ENCODE measurements at regions not wholly inside any gene's neighbourhood (a gene's known extent, or its start where the extent isn't known, plus 50 kb on each side); places are given as distances from the start of the nearest gene placed in this dataset.
"Not testable (repeated sequence)": the region's sequence is repeated elsewhere in the genome, so short reads cannot be mapped to it uniquely, and the experiment has no call there.

- DNase-seq, result no peak
These were observed 607.4 kb upstream of the TBL1XR1 start for GRCh38 chr3:177804646-177805045.

DNA sequence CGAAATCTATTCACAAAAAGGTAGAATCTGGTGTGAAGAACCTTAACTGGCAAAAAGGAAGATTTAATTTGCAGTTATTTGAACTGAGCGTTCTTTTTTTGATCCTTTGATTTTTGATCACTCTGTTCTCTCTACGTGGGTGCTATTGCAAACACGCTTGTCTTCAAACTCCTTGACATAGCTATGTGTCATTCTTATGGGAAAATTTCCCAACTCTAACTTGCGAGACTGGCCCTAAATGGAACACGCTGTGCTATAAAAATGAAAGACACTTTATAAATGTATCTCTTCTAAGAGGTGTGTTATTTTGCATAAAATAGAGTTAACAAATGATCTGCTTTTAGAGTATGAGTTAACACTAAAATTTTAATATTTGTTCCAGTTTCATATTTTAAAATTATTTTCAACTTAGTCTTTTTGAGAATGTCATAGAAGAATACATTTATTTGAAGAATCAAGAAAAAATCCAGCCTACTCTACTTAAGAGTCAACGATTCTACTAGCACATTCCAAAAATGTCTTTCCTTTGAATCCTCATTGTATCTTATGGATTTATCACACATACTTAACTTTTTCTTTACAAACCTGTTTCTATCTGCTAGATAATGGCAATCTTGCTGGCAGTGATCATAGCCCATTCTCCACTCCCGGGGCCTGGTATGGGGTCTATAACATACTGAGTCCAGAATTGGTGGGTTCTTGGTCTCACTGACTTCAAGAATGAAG lies 610.0 kb upstream of the TBL1XR1 start:
- no peak for DNase-seq

DNA sequence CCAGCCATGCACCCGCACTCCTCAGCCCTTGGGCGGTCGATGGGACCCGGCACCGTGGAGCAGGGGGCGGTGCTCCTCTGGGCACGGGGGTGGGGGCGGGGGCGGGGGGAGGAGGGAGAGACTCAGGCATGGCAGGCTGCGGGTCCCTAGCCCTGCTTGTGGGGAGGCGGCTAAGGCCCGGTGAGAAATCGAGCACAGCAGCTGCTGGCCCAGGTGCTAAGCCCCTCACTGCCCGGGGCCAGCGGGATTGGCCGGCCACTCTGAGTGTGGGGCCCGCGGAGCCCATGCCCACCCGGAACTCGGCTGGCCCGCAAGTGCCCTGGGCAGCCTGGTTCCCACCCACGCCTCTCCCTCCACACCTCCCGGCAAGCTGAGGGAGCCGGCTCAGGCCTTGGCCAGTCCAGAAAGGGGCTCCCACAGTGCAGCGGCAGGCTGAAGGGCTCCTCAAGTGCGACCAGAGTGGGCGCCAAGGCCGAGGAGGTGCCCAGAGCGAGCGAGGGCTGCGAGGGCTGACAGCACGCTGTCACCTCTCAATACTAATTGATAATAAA lies 611.7 kb upstream of the TBL1XR1 start:
- DNase-seq, result not testable (repeated sequence)

GRCh38 chr3:177810162-177810623 lies 612.9 kb upstream of the TBL1XR1 start:
- no peak for DNase-seq

DNA sequence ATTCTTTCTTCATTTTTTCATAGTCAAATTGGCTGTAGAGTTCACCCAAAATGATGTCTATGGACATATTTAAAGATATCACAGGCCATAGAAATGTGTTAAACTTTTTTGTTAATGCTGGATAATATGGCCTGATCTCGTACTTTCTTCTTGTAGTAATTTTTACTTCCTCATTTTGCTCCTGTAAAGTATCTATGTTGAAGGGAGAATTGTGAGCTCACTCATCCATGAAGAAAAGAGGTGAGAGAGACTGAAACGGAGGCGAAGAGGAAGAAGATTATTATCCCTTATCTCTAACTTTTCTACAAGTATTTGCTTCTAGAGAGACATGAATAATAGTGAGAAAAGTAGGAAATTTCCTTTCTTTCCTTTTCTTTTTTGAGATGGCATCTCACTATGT lies 613.8 kb upstream of the TBL1XR1 start:
- DNase-seq, result no peak

- no peak for DNase-seq
These were observed 614.6 kb upstream of the TBL1XR1 start for GRCh38 chr3:177811835-177812234.

DNA sequence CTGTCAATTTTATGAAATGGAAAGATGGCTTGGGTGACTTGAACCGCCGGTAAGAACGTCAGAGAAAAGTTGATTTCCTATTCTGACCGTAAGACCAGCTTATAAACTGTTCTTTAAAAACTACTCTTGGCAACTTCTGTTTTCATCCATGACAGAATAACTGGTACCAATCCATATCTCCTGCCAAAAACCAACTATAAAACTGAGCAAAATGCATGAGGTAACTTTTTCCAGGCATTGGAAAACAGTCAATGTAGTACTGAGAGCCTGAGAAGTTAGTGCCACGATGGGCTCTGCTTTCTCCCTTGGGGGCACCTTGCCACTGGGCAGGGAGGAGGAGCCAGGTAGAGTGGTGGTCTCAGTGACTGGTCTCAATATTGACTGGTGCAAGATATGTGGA lies 615.2 kb upstream of the TBL1XR1 start:
- no peak for DNase-seq

- DNase-seq, result no peak
These were observed 616.0 kb upstream of the TBL1XR1 start for GRCh38 chr3:177813322-177813721.

- no peak for DNase-seq
These were observed 619.5 kb upstream of the TBL1XR1 start for GRCh38 chr3:177816667-177817208.

DNA sequence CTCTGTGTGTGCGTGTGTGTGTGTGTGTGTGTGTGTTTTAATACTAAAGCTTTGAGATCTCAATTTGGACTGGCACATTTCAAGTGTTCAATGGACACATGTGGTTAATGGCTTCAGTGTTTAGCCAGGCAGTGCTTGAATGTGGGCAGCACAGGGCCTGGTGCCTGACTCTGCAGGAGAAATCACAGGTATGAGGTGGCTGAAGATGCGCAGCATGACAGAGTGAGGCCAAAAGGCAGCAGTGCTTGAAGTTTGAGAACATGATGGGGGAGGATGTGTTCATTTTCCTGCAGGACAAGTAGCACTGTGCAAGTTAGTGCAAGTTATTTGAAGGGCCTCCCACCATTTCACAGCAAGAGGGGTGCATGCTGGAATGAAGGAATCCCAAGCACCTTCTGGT lies 620.5 kb upstream of the TBL1XR1 start:
- DNase-seq, result no peak

- DNase-seq, result no peak
These were observed 621.5 kb upstream of the TBL1XR1 start for GRCh38 chr3:177818712-177819240.

DNA sequence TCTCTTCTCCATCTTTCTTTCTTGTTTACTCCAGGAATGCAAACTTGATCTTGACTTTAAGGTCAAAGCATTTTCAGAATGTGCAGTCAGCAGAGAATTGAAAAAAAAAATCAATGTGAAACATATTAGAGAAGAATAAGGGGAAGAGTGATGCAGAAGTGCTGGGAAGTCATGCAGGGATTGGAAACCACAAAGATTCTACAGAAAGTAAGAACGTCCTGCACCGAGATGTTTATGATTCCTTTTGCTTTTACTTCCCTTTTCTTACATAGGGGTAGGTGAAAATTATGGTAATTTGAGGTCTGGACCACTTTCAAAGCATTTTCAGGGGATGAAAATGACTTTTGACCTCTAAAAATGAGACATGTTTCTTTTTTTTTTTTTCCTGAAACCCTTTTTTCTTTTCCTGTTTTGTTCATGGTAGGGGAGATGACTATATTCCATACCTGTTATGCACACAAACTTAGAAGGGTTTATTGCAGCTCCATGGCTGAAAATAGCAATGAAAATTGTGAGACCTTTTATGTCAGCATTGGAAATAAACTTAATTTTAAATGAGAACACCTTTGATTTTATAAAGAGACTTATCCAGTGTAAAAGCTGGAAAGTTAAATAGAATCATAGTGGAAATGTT lies 623.5 kb upstream of the TBL1XR1 start:
- no peak for DNase-seq

DNA sequence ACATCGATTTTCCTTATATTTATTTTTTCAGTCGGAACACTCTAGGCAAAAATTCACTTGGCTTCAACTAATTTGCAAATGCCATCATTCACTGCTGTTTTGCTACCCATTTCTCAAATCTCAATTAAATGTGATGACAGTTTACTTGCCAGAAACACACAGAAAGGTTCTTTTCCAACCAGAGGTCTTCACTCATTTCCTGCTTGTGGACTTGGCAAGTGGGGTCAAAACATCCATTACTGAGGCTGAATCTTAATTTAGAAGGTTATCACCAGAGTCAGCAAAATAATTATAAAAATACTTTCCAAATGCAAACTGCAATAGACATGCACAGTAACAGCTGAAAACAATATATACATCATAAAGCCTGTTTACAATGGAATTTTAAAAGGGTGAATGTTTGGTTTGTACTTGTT lies 625.4 kb upstream of the TBL1XR1 start:
- no peak for DNase-seq

- no peak for DNase-seq
These were observed 626.5 kb upstream of the TBL1XR1 start for GRCh38 chr3:177823701-177824189.

GRCh38 chr3:177824190-177824786 lies 627.0 kb upstream of the TBL1XR1 start:
- DNase-seq, result no peak

DNA sequence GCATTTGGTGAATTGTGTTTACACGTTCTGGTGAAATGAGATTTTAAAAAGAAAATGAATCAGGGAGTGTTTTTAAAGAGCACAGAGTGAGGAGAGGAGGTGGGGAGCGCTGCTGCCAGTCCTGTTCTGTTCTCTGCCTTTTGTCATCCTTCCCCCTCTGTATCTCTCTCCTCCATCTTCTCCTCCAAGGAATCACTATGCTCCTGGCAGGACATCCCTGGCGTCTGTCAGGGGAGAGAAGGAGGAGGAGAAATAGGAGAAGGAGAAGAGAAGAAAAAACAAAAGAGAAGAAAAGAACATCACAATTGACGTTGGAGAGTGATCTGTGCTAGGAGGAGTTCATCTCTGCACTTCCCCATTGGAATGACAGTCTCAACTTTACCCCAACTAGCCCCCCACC lies 627.6 kb upstream of the TBL1XR1 start:
- no peak for DNase-seq

GRCh38 chr3:177826253-177826652 lies 629.0 kb upstream of the TBL1XR1 start:
- DNase-seq, result no peak

- DNase-seq, result no peak
These were observed 630.4 kb upstream of the TBL1XR1 start for GRCh38 chr3:177827511-177828207.

DNA sequence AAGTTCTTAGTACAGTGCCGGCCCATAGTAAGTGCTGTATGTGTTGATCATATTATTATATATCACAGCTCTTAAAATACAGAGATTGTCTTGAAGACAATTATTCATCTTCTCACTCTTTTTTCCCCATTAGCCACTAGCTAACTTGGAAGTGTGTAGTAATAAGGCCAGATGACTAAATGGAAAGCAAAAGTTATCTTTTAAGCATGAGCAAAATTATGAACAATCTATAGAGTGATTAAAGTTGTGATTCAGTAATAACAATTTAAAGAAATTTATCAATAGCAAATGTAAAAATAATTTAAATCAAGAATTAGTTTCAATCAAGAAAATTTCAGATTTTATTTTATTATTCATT lies 630.9 kb upstream of the TBL1XR1 start:
- no peak for DNase-seq

- no peak for DNase-seq
These were observed 633.1 kb upstream of the TBL1XR1 start for GRCh38 chr3:177830411-177830849.

- no peak for DNase-seq
These were observed 634.1 kb upstream of the TBL1XR1 start for GRCh38 chr3:177831361-177831760.

DNA sequence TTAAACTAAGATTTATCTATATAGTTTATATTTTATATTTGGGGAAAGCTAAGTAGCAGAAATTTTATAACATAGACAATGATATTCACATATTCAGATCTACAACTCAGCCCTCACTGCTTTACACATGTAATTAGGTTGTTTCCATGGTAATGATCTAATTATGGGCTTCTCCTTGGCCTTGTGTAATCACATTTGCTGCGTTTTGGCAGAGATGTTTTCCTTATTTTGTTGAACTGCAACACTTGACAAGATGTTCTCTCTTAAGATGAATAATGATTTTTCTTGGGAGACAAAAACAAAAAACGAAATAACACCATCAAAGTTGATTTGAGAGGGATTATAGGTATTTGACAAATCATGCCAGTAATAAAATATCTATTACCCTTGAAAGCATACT lies 635.6 kb upstream of the TBL1XR1 start:
- no peak for DNase-seq
